ENCODE measurements at regions not wholly inside any gene's neighbourhood (a gene's known extent, or its start where the extent isn't known, plus 50 kb on each side); places are given as distances from the start of the nearest gene placed in this dataset.

GRCh38 chr6:144908004-144908403 is 622.9 kb downstream of the UTRN start:
- Histone ChIP-seq H3K27me3 (ENCODE audit: insufficient read depth, low read length) (no peaks in the 10 kb centered on the region), H3T11ph (ENCODE audit: low read length) (no peak overlapping the region), H2BK5ac (ENCODE audit: insufficient read length, low read length) (no peak overlapping the region), H4K20me1 (ENCODE audit: control insufficient read depth, insufficient read depth, insufficient read length) (no peaks in the 10 kb centered on the region), H2BK120ac (ENCODE audit: low read depth, low read length, poor library complexity, severe bottlenecking) (no peak overlapping the region), H3K9me3 (ENCODE audit: control insufficient read depth, low read depth, low read length) (no peaks in the 10 kb centered on the region), H3K79me1 (ENCODE audit: insufficient read depth, low read depth, low read length, poor library complexity, severe bottlenecking) (no peaks in the 10 kb centered on the region), H2BK20ac (ENCODE audit: low read depth, low read length, poor library complexity, severe bottlenecking) (no peak overlapping the region), H3K14ac (ENCODE audit: insufficient read depth, low read length) (no peak overlapping the region), H2BK15ac (ENCODE audit: low read depth, low read length) (no peak overlapping the region), H3K79me2 (ENCODE audit: insufficient read depth, low read length) (no peaks in the 10 kb centered on the region), H4K91ac (ENCODE audit: insufficient read length, low read depth, low read length) (no peak overlapping the region), H2AK5ac (ENCODE audit: insufficient read length, low read length) (no peak overlapping the region), H3K9ac (ENCODE audit: extremely low read depth, insufficient read length, low read length) (no peak overlapping the region), H4K5ac (ENCODE audit: insufficient read length, low read depth, low read length) (no peak overlapping the region), H3K23me2 (ENCODE audit: insufficient read length, low read depth, low read length, poor library complexity, severe bottlenecking) (no peaks in the 10 kb centered on the region), H3K4ac (ENCODE audit: low read depth, low read length) (no peak overlapping the region), H3K27ac (ENCODE audit: insufficient read length, low read depth, low read length) (no peak overlapping the region), H4K8ac (replicated peaks; ENCODE audit: insufficient read length, low read depth, low read length) (no peak overlapping the region), H3K4me2 (ENCODE audit: insufficient read depth, insufficient read length, low read length) (no peak overlapping the region), H3K4me1 (ENCODE audit: insufficient read depth, low read length) (no peaks in the 10 kb centered on the region), H3K23ac (ENCODE audit: insufficient read length, low read depth, low read length) (no peak overlapping the region), H2BK12ac (ENCODE audit: insufficient read length, low read depth, low read length) (no peak overlapping the region), H3K18ac (ENCODE audit: insufficient read length, low read depth, low read length) (no peak overlapping the region), H3K56ac (ENCODE audit: insufficient read length, low read depth, low read length) (no peak overlapping the region), H2AFZ (ENCODE audit: low read length) (no peak overlapping the region)
- Mint-ChIP-seq H3K27me3 (ENCODE audit: low read depth) (no peaks in the 10 kb centered on the region), H3K9me3 (peaks cover 2% of the 10 kb centered on the region in 2 experiments; a peak in 3 of 5 replicates), H3K4me3 (no peak overlapping the region), H3K27ac (no peak overlapping the region), H3K36me3 (ENCODE audit: insufficient read depth in 1 of 3, low read depth in 3 of 3) (peaks cover 0 to 6% (median 1%) of the 10 kb centered on the region in 3 experiments; a peak in 3 of 7 replicates), H3K4me1 (peaks cover 0 to 4% of the 10 kb centered on the region in 2 experiments; a peak in 1 of 4 replicates)
- no CpG with 5 or more reads among the region's 1 CpG for WGBS (ENCODE audit: extremely low coverage, insufficient read length, low lambda C conversion rate)
- DNase-seq, result no peak
- no peak for TF ChIP-seq CTCF (conservative IDR thresholded peaks at IDR 0.05)

Data from H9 (cell line).